ENCODE measurements at regions not wholly inside any gene's neighbourhood (a gene's known extent, or its start where the extent isn't known, plus 50 kb on each side); places are given as distances from the start of the nearest gene placed in this dataset.
"Not testable (repeated sequence)": the region's sequence is repeated elsewhere in the genome, so short reads cannot be mapped to it uniquely, and the experiment has no call there.

DNA sequence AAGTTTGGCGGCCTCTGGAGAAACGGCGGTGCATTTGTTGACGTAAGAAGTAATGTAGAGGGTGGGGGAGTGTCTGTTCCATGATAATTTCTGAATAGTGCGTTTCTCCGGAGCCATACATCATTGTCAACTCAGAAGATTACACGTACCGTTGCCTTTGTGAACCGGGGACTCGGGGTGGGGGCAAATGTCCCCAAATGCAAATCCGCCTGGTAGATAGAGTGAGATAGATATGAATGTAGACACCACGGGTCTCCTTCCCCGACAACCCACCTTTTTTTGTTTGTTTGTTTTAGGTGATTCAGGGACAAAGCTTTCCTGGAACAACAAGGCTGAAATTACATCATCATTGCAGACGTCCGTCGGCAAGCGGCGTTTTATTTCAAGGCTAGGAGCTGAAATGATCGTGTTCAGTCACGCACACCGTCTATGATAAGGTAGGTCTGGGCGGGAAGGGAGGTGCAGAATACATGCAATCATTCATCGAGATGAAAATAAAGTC, 96.0 kb upstream of the PPP2R3B start:
- 76% methylated on average over 23 of the region's 23 CpGs for WGBS
- DNase-seq (ENCODE audit: low read depth in 6 of 9, low spot score in 9 of 9), result no peak
- Histone ChIP-seq H3K27ac (ENCODE audit: low read depth in 1 of 2, low read length in 1 of 2) (no peak overlapping the region), H3K36me3 (ENCODE audit: control insufficient read depth in 2 of 2, insufficient read depth in 2 of 2, low read length in 1 of 2) (no peaks in the 10 kb centered on the region), H3K27me3 (ENCODE audit: control insufficient read depth in 2 of 2, insufficient read depth in 1 of 2, low read length in 1 of 2) (no peaks in the 10 kb centered on the region), H3K9me3 (ENCODE audit: control insufficient read depth in 2 of 2, insufficient read depth in 1 of 2, low read length in 1 of 2) (peaks cover 0 to 38% of the 10 kb centered on the region in 2 donors), H3K4me3 (ENCODE audit: low read length in 2 of 2) (no peak overlapping the region), H3K4me1 (ENCODE audit: control insufficient read depth in 2 of 2, insufficient read depth in 2 of 2, low read length in 2 of 2) (no peaks in the 10 kb centered on the region)

DNA sequence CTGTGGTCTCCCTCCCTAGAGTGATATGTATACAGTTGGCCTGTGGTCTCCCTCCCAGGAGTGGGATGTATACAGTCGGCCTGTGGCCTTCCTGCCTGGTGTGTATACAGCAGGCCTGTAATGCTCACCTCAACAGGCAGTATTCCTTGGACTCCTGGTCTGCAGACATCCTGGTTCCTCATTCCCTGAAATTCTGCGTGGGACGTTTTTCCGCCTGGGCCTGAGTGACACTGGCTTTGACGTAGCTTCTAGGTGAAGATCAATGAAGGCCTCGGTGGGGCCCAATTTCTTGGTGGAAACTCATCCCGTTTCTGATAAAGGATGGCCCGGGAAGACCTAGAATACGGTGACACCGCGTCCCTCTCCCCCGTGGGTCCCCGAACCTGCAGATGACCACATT, 98.7 kb upstream of the PPP2R3B start:
- H3K27me3 ChIP-seq (ENCODE audit: control insufficient read depth in 2 of 2, insufficient read depth in 1 of 2, low read length in 1 of 2), result no peaks in the 10 kb centered on the region
- DNase-seq (ENCODE audit: low read depth in 6 of 9, low spot score in 9 of 9), result no peak
- H3K4me1 ChIP-seq (ENCODE audit: control insufficient read depth in 2 of 2, insufficient read depth in 2 of 2, low read length in 2 of 2), result no peaks in the 10 kb centered on the region
- H3K9me3 ChIP-seq (ENCODE audit: control insufficient read depth in 2 of 2, insufficient read depth in 1 of 2, low read length in 1 of 2), result peaks cover 0 to 33% of the 10 kb centered on the region in 2 donors
- H3K36me3 ChIP-seq (ENCODE audit: control insufficient read depth in 2 of 2, insufficient read depth in 2 of 2, low read length in 1 of 2), result no peaks in the 10 kb centered on the region
- H3K4me3 ChIP-seq (ENCODE audit: low read length in 2 of 2), result no peak overlapping the region
- WGBS, result 87% methylated on average over 13 of the region's 13 CpGs
- no peak overlapping the region for H3K27ac ChIP-seq (ENCODE audit: low read depth in 1 of 2, low read length in 1 of 2)

GRCh38 chrX:486325-486724, 99.6 kb upstream of the PPP2R3B start:
- Histone ChIP-seq H3K36me3 (ENCODE audit: control insufficient read depth in 2 of 2, insufficient read depth in 2 of 2, low read length in 1 of 2) (no peaks in the 10 kb centered on the region), H3K27me3 (ENCODE audit: control insufficient read depth in 2 of 2, insufficient read depth in 1 of 2, low read length in 1 of 2) (no peaks in the 10 kb centered on the region), H3K9me3 (ENCODE audit: control insufficient read depth in 2 of 2, insufficient read depth in 1 of 2, low read length in 1 of 2) (peaks cover 0 to 28% of the 10 kb centered on the region in 2 donors), H3K27ac (ENCODE audit: low read depth in 1 of 2, low read length in 1 of 2) (no peak overlapping the region), H3K4me3 (ENCODE audit: low read length in 2 of 2) (no peak overlapping the region), H3K4me1 (ENCODE audit: control insufficient read depth in 2 of 2, insufficient read depth in 2 of 2, low read length in 2 of 2) (no peaks in the 10 kb centered on the region)
- no peak for DNase-seq (ENCODE audit: low read depth in 6 of 9, low spot score in 9 of 9)
- 98% methylated on average over 4 of the region's 4 CpGs for WGBS

GRCh38 chrX:487836-488235, 101.1 kb upstream of the PPP2R3B start:
- Histone ChIP-seq H3K27ac (ENCODE audit: low read depth in 1 of 2, low read length in 1 of 2) (no peak overlapping the region), H3K27me3 (ENCODE audit: control insufficient read depth in 2 of 2, insufficient read depth in 1 of 2, low read length in 1 of 2) (no peaks in the 10 kb centered on the region), H3K4me3 (ENCODE audit: low read length in 2 of 2) (no peak overlapping the region), H3K4me1 (ENCODE audit: control insufficient read depth in 2 of 2, insufficient read depth in 2 of 2, low read length in 2 of 2) (no peaks in the 10 kb centered on the region), H3K36me3 (ENCODE audit: control insufficient read depth in 2 of 2, insufficient read depth in 2 of 2, low read length in 1 of 2) (no peaks in the 10 kb centered on the region), H3K9me3 (ENCODE audit: control insufficient read depth in 2 of 2, insufficient read depth in 1 of 2, low read length in 1 of 2) (peaks cover 0 to 19% of the 10 kb centered on the region in 2 donors)
- DNase-seq (ENCODE audit: low read depth in 6 of 9, low spot score in 9 of 9), result no peak
- whole genome bisulfite sequencing, result 72% methylated on average over 1 of the region's 1 CpG

GRCh38 chrX:489820-490219, 103.1 kb upstream of the PPP2R3B start:
- WGBS, result 90% methylated on average over 12 of the region's 12 CpGs
- DNase-seq (ENCODE audit: low read depth in 6 of 9, low spot score in 9 of 9), result no peak
- no peak overlapping the region for H3K4me3 ChIP-seq (ENCODE audit: low read length in 2 of 2)
- peaks cover 1 to 16% of the 10 kb centered on the region in 2 donors for H3K9me3 ChIP-seq (ENCODE audit: control insufficient read depth in 2 of 2, insufficient read depth in 1 of 2, low read length in 1 of 2)
- no peak overlapping the region for H3K27ac ChIP-seq (ENCODE audit: low read depth in 1 of 2, low read length in 1 of 2)
- no peaks in the 10 kb centered on the region for H3K36me3 ChIP-seq (ENCODE audit: control insufficient read depth in 2 of 2, insufficient read depth in 2 of 2, low read length in 1 of 2)
- H3K4me1 ChIP-seq (ENCODE audit: control insufficient read depth in 2 of 2, insufficient read depth in 2 of 2, low read length in 2 of 2), result no peaks in the 10 kb centered on the region
- H3K27me3 ChIP-seq (ENCODE audit: control insufficient read depth in 2 of 2, insufficient read depth in 1 of 2, low read length in 1 of 2), result no peaks in the 10 kb centered on the region

GRCh38 chrX:497186-498014, 110.7 kb upstream of the PPP2R3B start:
- no peak overlapping the region for H3K27ac ChIP-seq (ENCODE audit: low read depth in 1 of 2, low read length in 1 of 2)
- H3K9me3 ChIP-seq (ENCODE audit: control insufficient read depth in 2 of 2, insufficient read depth in 1 of 2, low read length in 1 of 2), result peaks cover 1 to 5% of the 10 kb centered on the region in 2 donors
- 63% methylated on average over 39 of the region's 39 CpGs for WGBS
- no peak for DNase-seq (ENCODE audit: low read depth in 6 of 9, low spot score in 9 of 9)
- H3K27me3 ChIP-seq (ENCODE audit: control insufficient read depth in 2 of 2, insufficient read depth in 1 of 2, low read length in 1 of 2), result peaks cover 8 to 19% of the 10 kb centered on the region in 2 donors
- no peaks in the 10 kb centered on the region for H3K4me1 ChIP-seq (ENCODE audit: control insufficient read depth in 2 of 2, insufficient read depth in 2 of 2, low read length in 2 of 2)
- H3K36me3 ChIP-seq (ENCODE audit: control insufficient read depth in 2 of 2, insufficient read depth in 2 of 2, low read length in 1 of 2), result no peaks in the 10 kb centered on the region
- no peak overlapping the region for H3K4me3 ChIP-seq (ENCODE audit: low read length in 2 of 2)

- H3K27me3 ChIP-seq (ENCODE audit: control insufficient read depth in 2 of 2, insufficient read depth in 1 of 2, low read length in 1 of 2), result peaks cover 8 to 19% of the 10 kb centered on the region in 2 donors
- not testable (repeated sequence) for H3K4me3 ChIP-seq (ENCODE audit: low read length in 2 of 2); H3K4me1 ChIP-seq (ENCODE audit: control insufficient read depth in 2 of 2, insufficient read depth in 2 of 2, low read length in 2 of 2); H3K27ac ChIP-seq (ENCODE audit: low read depth in 1 of 2, low read length in 1 of 2); H3K36me3 ChIP-seq (ENCODE audit: control insufficient read depth in 2 of 2, insufficient read depth in 2 of 2, low read length in 1 of 2); DNase-seq (ENCODE audit: low read depth in 6 of 9, low spot score in 9 of 9); H3K9me3 ChIP-seq (ENCODE audit: control insufficient read depth in 2 of 2, insufficient read depth in 1 of 2, low read length in 1 of 2)
- WGBS, result 83% methylated on average over 12 of the region's 12 CpGs
These were observed 112.2 kb upstream of the PPP2R3B start for GRCh38 chrX:498901-499300.

- DNase-seq (ENCODE audit: low read depth in 6 of 9, low spot score in 9 of 9), result no peak
- Histone ChIP-seq H3K27ac (ENCODE audit: low read depth in 1 of 2, low read length in 1 of 2) (no peak overlapping the region), H3K4me1 (ENCODE audit: control insufficient read depth in 2 of 2, insufficient read depth in 2 of 2, low read length in 2 of 2) (no peaks in the 10 kb centered on the region), H3K9me3 (ENCODE audit: control insufficient read depth in 2 of 2, insufficient read depth in 1 of 2, low read length in 1 of 2) (no peaks in the 10 kb centered on the region), H3K36me3 (ENCODE audit: control insufficient read depth in 2 of 2, insufficient read depth in 2 of 2, low read length in 1 of 2) (no peaks in the 10 kb centered on the region), H3K27me3 (ENCODE audit: control insufficient read depth in 2 of 2, insufficient read depth in 1 of 2, low read length in 1 of 2) (peaks cover 8 to 19% of the 10 kb centered on the region in 2 donors), H3K4me3 (ENCODE audit: low read length in 2 of 2) (no peak overlapping the region)
- 6% methylated on average over 21 of the region's 21 CpGs for WGBS
These were observed 113.2 kb upstream of the PPP2R3B start for GRCh38 chrX:499870-500364.

- Histone ChIP-seq H3K4me3 (ENCODE audit: low read length in 2 of 2) (no peak overlapping the region), H3K27me3 (ENCODE audit: control insufficient read depth in 2 of 2, insufficient read depth in 1 of 2, low read length in 1 of 2) (peaks cover 8 to 19% of the 10 kb centered on the region in 2 donors), H3K9me3 (ENCODE audit: control insufficient read depth in 2 of 2, insufficient read depth in 1 of 2, low read length in 1 of 2) (no peaks in the 10 kb centered on the region), H3K4me1 (ENCODE audit: control insufficient read depth in 2 of 2, insufficient read depth in 2 of 2, low read length in 2 of 2) (no peaks in the 10 kb centered on the region), H3K27ac (ENCODE audit: low read depth in 1 of 2, low read length in 1 of 2) (no peak overlapping the region), H3K36me3 (ENCODE audit: control insufficient read depth in 2 of 2, insufficient read depth in 2 of 2, low read length in 1 of 2) (no peaks in the 10 kb centered on the region)
- no peak for DNase-seq (ENCODE audit: low read depth in 6 of 9, low spot score in 9 of 9)
- 74% methylated on average over 31 of the region's 31 CpGs for WGBS
These were observed 113.8 kb upstream of the PPP2R3B start for GRCh38 chrX:500481-501010.

Measured in thymus (tissue), 11 donors.